Non-pigmented ciliary epithelial cell (primary cell): ENCODE measurements at regions not wholly inside any gene's neighbourhood (a gene's known extent, or its start where the extent isn't known, plus 50 kb on each side); places are given as distances from the start of the nearest gene placed in this dataset.
"Not testable (repeated sequence)": the region's sequence is repeated elsewhere in the genome, so short reads cannot be mapped to it uniquely, and the experiment has no call there.

Source experiments
- DNase-seq: peaks from one replicate; pipeline ENCODE4 v3.0.0-alpha.2; 2010; ENCODE audit warnings: low read depth

DNA sequence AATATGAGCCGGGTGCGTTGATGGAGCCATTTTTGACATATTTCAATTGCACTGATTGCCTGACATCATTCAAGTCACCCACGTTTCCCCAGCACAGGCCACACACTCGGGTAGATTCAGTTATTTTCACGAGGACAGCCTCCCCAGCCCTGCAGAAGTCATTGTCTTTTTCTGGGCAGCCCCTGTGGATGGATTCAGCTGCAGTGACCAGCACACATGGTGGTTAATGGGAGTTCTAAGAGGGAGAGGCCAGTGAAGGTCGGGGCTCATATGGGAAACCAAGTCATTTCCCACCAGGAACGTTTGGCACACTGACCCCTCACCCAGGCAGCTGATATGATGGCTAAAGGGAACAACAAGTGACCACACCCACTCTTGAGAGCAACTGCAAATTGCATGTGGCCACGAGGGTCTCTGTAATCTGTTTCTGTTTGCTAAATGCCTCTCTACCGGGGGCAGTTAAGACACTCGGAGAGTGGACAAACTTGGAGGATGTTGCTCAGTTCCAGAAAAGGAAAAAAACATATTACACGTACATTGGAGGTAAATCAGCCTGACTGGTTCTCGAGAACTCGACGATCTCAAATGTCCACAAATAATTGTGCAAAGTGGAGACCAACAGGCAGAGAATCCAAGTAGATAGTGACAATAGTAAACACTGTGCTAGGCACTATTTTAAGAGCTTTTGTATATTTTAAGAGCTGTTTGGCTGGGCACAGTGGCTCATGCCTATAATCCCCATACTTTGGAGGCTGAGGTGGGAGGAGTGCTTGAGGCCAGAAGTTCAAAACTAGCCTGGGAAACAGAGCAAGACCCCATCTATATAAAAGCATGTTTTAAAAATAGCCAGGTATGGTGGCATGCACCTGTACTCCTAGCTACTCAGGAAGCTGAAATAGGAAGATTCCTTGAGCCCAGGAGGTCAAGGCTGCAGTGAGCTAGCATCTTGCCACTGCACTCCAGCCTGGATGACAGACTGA lies 167.2 kb upstream of the IRF2BP2 start:
- no peak for DNase-seq

GRCh38 chr1:234776256-234776875 lies 166.4 kb upstream of the IRF2BP2 start:
- no peak for DNase-seq

DNA sequence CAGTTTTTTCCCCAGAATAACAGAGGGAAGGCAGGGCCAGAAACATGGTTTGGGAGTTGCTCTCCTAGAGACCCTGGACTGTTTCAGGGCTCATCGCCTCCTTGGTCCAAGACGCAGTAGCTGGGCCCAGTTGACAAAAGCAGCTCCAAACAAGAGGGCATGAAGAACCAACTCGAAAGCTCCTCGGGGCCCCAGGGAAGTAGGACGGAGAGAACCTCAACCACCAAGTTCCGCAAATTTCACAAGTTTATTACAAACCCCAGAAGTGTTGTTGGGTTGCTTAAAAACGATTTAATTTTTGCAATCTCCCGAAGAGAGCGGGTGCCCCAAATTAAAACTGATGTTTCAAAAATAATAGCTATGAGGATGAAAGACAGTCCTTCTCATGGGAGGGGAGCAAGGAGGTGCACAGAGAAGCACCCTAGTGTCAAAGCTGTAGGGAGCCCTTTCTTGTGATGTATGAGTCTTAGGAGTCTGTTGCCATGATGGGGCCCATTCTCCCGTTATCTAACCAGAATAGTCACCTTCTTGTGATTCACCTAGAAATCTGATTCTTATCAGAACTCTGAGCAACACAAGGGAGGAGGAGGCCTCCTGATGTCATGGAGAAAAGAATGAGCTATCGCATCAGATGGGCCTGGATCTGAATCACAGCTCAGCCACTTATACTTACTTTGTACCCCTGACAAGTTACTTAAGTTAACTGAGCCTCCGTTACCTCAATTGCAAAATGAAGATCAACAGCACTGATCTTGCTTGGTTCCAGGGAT lies 165.7 kb upstream of the IRF2BP2 start:
- no peak for DNase-seq

- DNase-seq = no peak
Measured at GRCh38 chr1:234774971-234775370, 165.0 kb upstream of the IRF2BP2 start.

DNA sequence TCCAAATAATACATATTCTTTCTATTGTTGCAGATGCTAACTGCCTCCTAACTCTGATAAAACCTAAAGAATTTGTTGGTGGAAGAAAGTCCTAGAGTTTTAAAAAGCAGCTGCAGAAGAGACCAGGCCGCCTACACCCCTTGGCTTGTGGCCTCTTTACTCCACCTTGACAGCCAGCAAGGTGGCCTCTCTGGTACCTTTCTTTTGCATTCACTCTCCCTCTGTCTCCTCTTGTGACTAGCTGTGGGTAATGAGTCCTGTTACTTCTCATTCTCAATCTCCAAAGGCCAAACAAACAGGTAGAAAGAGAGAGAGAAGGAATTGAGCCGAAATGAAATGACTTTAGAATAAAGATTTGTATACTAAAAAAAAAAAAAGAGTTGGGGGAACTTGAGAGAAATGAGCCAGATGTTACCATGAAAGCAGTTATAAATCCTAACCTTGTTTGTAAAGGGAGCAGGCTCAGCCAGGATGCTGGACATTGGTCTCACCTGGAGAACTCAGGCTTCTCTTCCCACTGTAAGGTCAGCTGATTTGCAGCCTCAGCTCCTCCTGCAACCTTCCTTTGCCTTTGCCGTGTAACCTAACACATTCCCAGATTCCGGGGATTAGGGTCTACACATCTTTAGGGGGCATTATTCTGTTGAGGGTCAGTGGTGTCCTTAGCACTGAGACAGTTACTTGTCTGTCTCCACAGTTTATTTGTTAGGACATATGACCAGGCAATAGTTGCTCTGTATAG lies 164.1 kb upstream of the IRF2BP2 start:
- DNase-seq = no peak

DNA sequence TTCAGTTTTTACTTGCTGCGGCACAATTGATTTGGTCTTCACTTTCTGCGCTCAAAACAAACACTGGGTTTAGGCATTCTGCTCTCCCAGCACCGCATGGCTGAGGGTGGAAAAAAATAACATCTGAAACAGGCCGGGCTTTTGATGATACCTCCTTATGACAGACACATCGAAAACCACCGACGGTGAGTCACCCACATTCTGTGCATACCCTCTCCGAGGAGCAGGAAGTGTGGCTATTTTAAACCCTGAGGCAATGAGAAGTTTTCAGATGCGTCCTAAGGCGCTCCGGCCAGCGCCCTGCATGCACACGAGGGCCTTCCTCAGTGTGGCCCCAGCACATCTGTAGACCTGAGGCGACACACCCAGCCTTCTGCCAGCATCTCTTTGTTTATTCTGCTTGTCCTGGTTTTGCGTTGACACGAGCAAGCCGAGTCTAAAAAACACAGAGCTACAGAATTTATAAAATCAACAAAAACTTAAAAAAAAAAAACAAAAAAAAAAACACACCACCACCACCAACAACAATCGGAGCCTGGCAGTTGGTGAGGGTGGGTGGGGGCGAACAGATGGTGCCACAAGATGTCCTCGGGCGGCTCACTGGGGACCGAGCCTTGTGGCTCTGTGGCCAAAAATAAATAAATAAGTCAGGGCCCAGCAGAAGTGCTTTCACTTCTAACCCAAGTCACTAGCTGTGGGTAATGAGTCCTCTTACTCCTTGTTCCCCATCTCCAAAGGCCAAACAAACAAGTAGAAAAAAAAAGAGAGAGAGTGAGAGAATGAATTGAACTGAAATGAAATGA lies 162.6 kb upstream of the IRF2BP2 start:
- DNase-seq = peak; percentile 98

- no peak for DNase-seq
Measured at GRCh38 chr1:234771642-234772344, 161.8 kb upstream of the IRF2BP2 start.

DNA sequence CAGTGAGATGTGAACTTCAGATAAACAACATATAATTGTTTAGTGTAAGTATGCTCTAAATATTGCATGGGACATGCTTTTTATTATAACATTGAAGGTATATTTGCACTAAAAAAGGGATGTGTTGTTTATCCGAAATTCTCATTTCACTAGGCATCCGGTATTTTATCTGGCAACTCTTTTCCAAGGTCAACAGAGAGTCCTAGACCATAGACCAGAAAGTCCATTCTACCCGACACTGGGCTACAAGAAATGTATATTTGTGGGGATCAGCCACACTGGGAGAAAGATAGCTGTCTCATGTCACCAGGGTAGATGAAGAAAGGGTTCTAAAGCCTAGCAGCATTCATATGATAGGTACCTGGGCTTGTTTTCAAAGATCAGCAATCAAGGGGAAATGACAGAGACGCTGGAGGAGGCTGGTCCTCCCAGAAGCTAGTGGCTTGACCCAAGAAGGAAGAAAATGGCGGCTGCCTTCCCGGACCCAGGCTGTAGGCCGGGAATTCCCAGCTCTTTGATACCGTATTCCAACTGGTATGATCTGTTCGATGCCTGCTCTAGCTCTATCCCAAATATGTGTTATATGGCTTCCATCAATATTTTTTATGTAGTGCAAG lies 161.1 kb upstream of the IRF2BP2 start:
- DNase-seq = no peak

DNA sequence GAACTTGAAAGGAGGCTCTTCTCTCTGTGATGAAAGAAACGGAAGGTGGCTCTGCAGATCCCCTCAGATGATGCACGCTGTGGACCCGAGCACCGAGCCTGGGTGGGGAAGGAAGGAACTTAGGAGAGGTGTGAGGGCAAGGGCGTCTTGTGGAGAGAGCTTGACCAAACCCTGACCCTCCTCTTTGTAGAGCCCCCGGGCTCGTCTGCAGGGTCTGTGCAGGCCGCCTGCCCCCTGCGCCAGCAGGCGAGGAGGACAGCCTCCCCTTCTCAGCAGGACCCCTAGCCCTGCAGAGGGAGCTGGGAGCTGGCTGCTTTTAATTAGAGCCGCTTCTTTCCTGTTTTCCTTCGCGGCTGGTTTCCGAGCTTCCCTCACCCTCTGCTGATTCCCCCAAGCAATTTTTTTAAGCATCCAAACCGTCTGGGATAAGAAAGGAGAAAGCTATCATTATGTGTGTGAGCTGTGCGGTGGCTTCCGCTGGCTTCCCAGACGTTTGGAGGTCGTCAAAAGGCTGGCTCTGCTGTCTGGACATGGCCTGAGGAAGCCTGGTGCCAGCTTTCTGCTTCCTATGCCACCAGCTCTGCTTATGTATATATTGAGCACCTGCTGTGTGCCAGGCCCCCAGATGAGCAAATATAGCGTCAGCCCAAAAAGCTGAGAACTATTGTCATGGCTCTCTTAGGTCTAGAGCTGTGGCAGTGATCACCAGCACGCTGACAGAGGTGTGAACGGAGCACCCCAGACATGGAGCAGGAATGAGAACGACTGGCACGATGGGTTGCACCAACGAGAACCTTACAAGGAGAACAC lies 160.2 kb upstream of the IRF2BP2 start:
- no peak for DNase-seq

GRCh38 chr1:234769284-234769985 lies 159.5 kb upstream of the IRF2BP2 start:
- no peak for DNase-seq

DNA sequence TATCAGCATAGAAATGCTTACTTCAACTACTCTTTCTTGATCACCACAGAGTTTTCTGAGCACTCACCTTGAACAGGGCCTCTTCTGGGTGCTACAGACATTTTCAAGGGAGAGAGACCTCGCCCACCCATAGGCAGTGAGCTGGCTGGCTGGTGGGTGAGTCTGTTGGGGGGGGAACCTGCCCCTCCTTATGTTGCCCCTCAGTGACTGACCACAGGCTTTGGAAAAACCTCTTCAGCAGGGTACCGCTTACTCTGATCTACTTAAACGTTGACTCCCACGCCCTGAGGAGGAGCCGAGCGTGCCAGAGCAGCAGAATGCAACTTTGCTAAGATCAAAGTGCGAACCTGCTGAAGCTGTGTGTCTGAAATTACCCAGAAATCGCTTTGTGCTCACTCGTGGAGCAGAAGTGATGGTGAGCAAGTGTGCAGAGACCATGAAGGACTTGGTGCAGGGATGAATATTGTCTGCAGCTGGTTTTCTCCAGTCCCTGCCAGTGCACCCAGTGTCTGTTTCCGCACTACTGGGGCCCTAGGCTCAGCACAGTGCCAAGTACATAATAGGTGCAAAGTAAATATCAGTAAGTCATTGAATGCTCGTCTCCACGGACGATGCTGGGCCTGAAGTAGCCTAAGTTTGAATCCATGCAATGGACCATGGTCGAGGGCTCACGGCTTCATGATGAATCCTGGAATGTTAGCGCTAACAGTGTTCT lies 158.7 kb upstream of the IRF2BP2 start:
- no peak for DNase-seq

GRCh38 chr1:234768171-234768568 lies 158.2 kb upstream of the IRF2BP2 start:
- DNase-seq = no peak

DNA sequence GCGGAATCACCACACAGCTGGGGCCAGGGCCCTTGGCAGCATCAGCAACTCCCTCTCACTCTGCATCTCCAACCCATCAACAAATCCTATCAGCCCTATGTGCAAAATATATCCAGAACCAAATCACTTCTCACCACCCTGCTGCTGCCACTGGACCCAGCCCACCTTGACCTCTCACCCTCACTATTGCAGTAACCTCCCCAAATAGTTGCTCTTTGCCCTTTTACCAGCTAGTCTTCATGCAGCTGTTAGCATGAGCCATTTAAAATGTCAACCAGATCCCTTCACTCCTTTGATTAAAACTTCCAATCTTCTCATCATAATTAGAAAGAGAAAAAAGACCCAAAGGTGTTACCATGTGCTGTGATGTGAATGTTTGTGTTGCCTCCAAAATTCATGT lies 155.7 kb upstream of the IRF2BP2 start:
- no peak for DNase-seq

DNA sequence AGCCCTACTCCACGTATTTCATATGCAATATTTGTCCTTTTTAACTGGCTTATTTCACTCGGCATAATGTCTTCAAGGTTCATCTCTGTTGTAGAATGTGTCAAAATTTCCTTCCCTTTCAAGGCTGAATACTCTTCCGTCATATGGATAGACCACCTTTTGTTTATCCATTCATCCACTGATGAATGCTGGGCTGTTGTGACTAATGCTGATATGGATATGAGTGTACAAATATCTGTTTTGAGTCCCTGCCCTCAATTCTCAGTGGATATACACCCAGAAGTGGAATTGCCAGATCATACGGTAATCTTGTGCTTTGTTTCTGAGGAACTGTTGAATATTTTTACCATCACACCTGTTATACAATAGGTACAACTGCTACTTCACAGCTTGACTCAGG lies 155.2 kb upstream of the IRF2BP2 start:
- DNase-seq = no peak

GRCh38 chr1:234763910-234764309 lies 153.9 kb upstream of the IRF2BP2 start:
- DNase-seq = no peak

DNA sequence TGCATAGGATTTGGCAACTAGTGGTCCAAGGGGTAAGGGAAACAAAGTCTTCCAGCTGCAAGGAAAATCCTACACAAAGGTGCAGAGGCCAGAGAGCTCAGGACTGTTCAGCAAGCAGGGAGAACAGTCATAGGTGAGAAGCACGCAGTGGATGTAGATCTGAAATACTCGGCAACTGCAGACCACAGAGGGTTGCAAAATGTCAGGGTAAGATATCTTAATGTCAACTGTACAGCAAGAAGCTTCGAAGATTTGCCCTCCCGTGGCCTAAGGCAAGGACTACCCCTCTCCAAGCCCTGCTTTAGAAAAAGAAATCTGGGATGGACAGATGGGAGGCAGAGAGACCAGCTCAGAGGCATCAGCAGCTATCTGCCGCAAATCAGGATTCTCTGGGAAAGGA lies 153.4 kb upstream of the IRF2BP2 start:
- DNase-seq = no peak

- not testable (repeated sequence) for DNase-seq
Measured at GRCh38 chr1:234762127-234762526, 152.1 kb upstream of the IRF2BP2 start.

DNA sequence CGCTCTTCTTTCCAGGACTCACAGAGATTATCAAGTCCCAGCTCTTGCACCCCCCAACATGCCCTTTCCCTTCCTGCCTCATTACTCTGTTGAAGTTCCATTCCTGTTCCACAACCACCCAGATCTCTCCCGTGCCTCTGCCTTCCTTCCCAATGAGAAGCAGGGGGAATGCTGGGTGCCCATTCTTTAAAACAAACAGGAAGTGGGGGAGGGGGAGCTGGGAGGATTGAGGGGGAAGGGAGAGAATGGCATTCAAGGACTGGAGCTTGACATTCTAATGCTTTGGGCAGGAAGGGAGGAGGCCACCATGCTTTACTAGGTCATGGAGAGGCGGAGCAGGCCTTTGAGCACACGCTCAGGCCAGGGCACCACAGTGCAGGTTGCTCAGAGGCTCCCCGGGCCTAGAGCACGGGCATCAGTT lies 150.3 kb upstream of the IRF2BP2 start:
- no peak for DNase-seq
